Naive thymus-derived CD4-positive, alpha-beta T cell (primary cell): ENCODE measurements at regions not wholly inside any gene's neighbourhood (a gene's known extent, or its start where the extent isn't known, plus 50 kb on each side); places are given as distances from the start of the nearest gene placed in this dataset.

Source experiments
- ATAC-seq: fragments of 150-1000 bp; cut with Tn5 transposase; 2 replicates; pipeline ENCODE4 v1.10.0; 2021; ENCODE audit warnings: mild to moderate bottlenecking, moderate library complexity
- CTCF ChIA-PET: fragments of 350-600 bp; sonication (Branson Sonifier 250); formaldehyde crosslinking; loops from one replicate; lab custom pipeline; 2021; ENCODE audit warnings: antibody characterized with exemption; lab: Charles Lee
- POLR2A ChIA-PET: fragments of 350-600 bp; sonication (Branson Sonifier 250); formaldehyde crosslinking; loops from one replicate; lab custom pipeline; 2021; ENCODE audit warnings: antibody characterized with exemption, inconsistent platforms; lab: Charles Lee
- DNase-seq, 9 donors: peaks; one replicate each; pipeline versions ENCODE4 v3.0.0 to v3.0.0-alpha.2; 2020 to 2022; ENCODE audit warnings: mixed read lengths in 1 of 9
- H3K27ac ChIP-seq: one replicate; pipeline ENCODE4 v1.7.0; 2013; ENCODE audit warnings: mild to moderate bottlenecking, low read depth, low read length, moderate library complexity
- H3K27me3 ChIP-seq, 2 donors: one replicate each; pipeline ENCODE4 v1.7.0; 2013; ENCODE audit warnings: low read length in 2 of 2, mild to moderate bottlenecking in 2 of 2, moderate library complexity in 2 of 2; ENCODE audit not compliant: control insufficient read depth in 2 of 2, insufficient read depth in 2 of 2
- H3K36me3 ChIP-seq, 3 experiments: 1 replicate in 2 of 3; 2 replicates in 1 of 3; pipeline ENCODE4 v1.7.0; 2013; ENCODE audit warnings: low read length in 3 of 3, mild to moderate bottlenecking in 3 of 3, moderate library complexity in 1 of 3; ENCODE audit not compliant: insufficient read depth in 3 of 3, control insufficient read depth in 2 of 3
- H3K4me1 ChIP-seq, 2 donors: one replicate each; pipeline ENCODE4 v1.7.0; 2013; ENCODE audit warnings: low read length in 2 of 2, mild to moderate bottlenecking in 2 of 2, moderate library complexity in 1 of 2; ENCODE audit not compliant: control insufficient read depth in 2 of 2, insufficient read depth in 2 of 2
- H3K4me3 ChIP-seq: 2 replicates; pipeline ENCODE4 v1.7.0; 2013; ENCODE audit warnings: mild to moderate bottlenecking, low read length
- H3K9me3 ChIP-seq, 3 experiments: 1 replicate in 2 of 3; 2 replicates in 1 of 3; pipeline ENCODE4 v1.7.0; 2013; ENCODE audit warnings: low read length in 3 of 3; ENCODE audit not compliant: control insufficient read depth in 2 of 3
- H3K27ac Mint-ChIP-seq, 9 donors: one replicate each; pipeline ENCODE4 v1.8.0; 2020 to 2022; ENCODE audit warnings: mixed read lengths in 9 of 9, mild to moderate bottlenecking in 8 of 9, moderate library complexity in 5 of 9, inconsistent platforms in 2 of 9
- H3K27me3 Mint-ChIP-seq, 5 donors: one replicate each; pipeline ENCODE4 v1.8.0; 2021 to 2022; ENCODE audit warnings: mixed read lengths in 5 of 5, mild to moderate bottlenecking in 1 of 5
- H3K36me3 Mint-ChIP-seq, 5 donors: one replicate each; pipeline ENCODE4 v1.8.0; 2020 to 2022; ENCODE audit warnings: mixed read lengths in 5 of 5, mild to moderate bottlenecking in 3 of 5, inconsistent platforms in 1 of 5
- H3K4me1 Mint-ChIP-seq, 7 donors: one replicate each; pipeline ENCODE4 v1.8.0; 2020 to 2022; ENCODE audit warnings: mixed read lengths in 7 of 7, mild to moderate bottlenecking in 3 of 7, inconsistent platforms in 1 of 7
- H3K4me3 Mint-ChIP-seq, 10 donors: one replicate each; pipeline ENCODE4 v1.8.0; 2020 to 2022; ENCODE audit warnings: mild to moderate bottlenecking in 10 of 10, mixed read lengths in 10 of 10, moderate library complexity in 6 of 10, inconsistent platforms in 2 of 10
- H3K9me3 Mint-ChIP-seq, 11 donors: one replicate each; pipeline ENCODE4 v1.8.0; 2020 to 2022; ENCODE audit warnings: mixed read lengths in 11 of 11, mild to moderate bottlenecking in 4 of 11, inconsistent platforms in 1 of 11, moderate library complexity in 1 of 11
- intact Hi-C, 2 donors: fragments of 100-400 bp; cut with micrococcal nuclease; formaldehyde crosslinking; loops; one replicate each; pipeline ENCODE4 v1.15.1; 2023

GRCh38 chr3:127475391-127475790 lies 115.1 kb downstream of the TPRA1 start:
- no peaks in the 10 kb centered on the region for H3K36me3 Mint-ChIP-seq
- H3K36me3 ChIP-seq, result no peaks in the 10 kb centered on the region
- H3K4me1 Mint-ChIP-seq, result no peaks in the 10 kb centered on the region
- no peaks in the 10 kb centered on the region for H3K27me3 ChIP-seq
- H3K4me3 Mint-ChIP-seq, result no peak overlapping the region
- H3K27ac Mint-ChIP-seq, result no peak overlapping the region
- H3K4me3 ChIP-seq, result no peak overlapping the region
- peak in 1 of 9 donors; percentile 4 for DNase-seq
- ATAC-seq, result no peak
- CTCF ChIA-PET, result no interaction called here
- H3K27me3 Mint-ChIP-seq, result peaks cover 0 to 13% (median 10%) of the 10 kb centered on the region in 5 donors
- intact Hi-C loops, result no loop called here
- H3K27ac ChIP-seq, result no peak overlapping the region
- H3K9me3 Mint-ChIP-seq, result no peaks in the 10 kb centered on the region
- H3K9me3 ChIP-seq, result no peaks in the 10 kb centered on the region
- POLR2A ChIA-PET, result no interaction called here
- no peaks in the 10 kb centered on the region for H3K4me1 ChIP-seq

- Mint-ChIP-seq H3K27me3 (peaks cover 2 to 23% (median 10%) of the 10 kb centered on the region in 5 donors), H3K9me3 (peaks cover 0 to 2% (median 0%) of the 10 kb centered on the region in 11 donors), H3K4me3 (no peak overlapping the region), H3K4me1 (no peaks in the 10 kb centered on the region), H3K36me3 (peaks cover 0 to 3% (median 0%) of the 10 kb centered on the region in 5 donors), H3K27ac (no peak overlapping the region)
- DNase-seq, result peak in 1 of 9 donors; percentile 5
- Histone ChIP-seq H3K36me3 (no peaks in the 10 kb centered on the region), H3K27ac (no peak overlapping the region), H3K9me3 (no peaks in the 10 kb centered on the region), H3K4me3 (no peak overlapping the region), H3K27me3 (no peaks in the 10 kb centered on the region), H3K4me1 (no peaks in the 10 kb centered on the region)
- ChIA-PET CTCF (no interaction called here), POLR2A (no interaction called here)
- intact Hi-C loops, result no loop called here
- ATAC-seq, result no peak
Measured at GRCh38 chr3:127473244-127474024, 117.1 kb downstream of the TPRA1 start.

- Mint-ChIP-seq H3K9me3 (peaks cover 0 to 7% (median 2%) of the 10 kb centered on the region in 11 donors), H3K4me1 (no peaks in the 10 kb centered on the region), H3K27ac (no peak overlapping the region), H3K4me3 (no peak overlapping the region), H3K27me3 (peaks cover 6 to 32% (median 10%) of the 10 kb centered on the region in 5 donors), H3K36me3 (peaks cover 0 to 10% (median 0%) of the 10 kb centered on the region in 5 donors)
- POLR2A ChIA-PET, result no interaction called here
- no peak for ATAC-seq
- no peaks in the 10 kb centered on the region for H3K27me3 ChIP-seq
- H3K36me3 ChIP-seq, result no peaks in the 10 kb centered on the region
- H3K4me1 ChIP-seq, result no peaks in the 10 kb centered on the region
- no peak overlapping the region for H3K27ac ChIP-seq
- CTCF ChIA-PET, result no interaction called here
- no peaks in the 10 kb centered on the region for H3K9me3 ChIP-seq
- no peak overlapping the region for H3K4me3 ChIP-seq
- intact Hi-C loops, result no loop called here
- DNase-seq, result no peak
Measured at GRCh38 chr3:127472506-127472905, 118.0 kb downstream of the TPRA1 start.

GRCh38 chr3:127471142-127471541 lies 119.4 kb downstream of the TPRA1 start:
- no peak for ATAC-seq
- CTCF ChIA-PET, result no interaction called here
- intact Hi-C loops, result no loop called here

GRCh38 chr3:127469760-127470159 lies 120.8 kb downstream of the TPRA1 start:
- Mint-ChIP-seq H3K4me3 (no peak overlapping the region), H3K4me1 (no peaks in the 10 kb centered on the region), H3K27ac (no peak overlapping the region), H3K36me3 (peaks cover 0 to 10% (median 0%) of the 10 kb centered on the region in 5 donors), H3K9me3 (peaks cover 0 to 7% (median 2%) of the 10 kb centered on the region in 11 donors), H3K27me3 (peaks cover 4 to 34% (median 13%) of the 10 kb centered on the region in 5 donors)
- intact Hi-C loops, result no loop called here
- ATAC-seq, result no peak
- POLR2A ChIA-PET, result no interaction called here
- CTCF ChIA-PET, result no interaction called here
- Histone ChIP-seq H3K27ac (no peak overlapping the region), H3K9me3 (no peaks in the 10 kb centered on the region), H3K4me1 (no peaks in the 10 kb centered on the region), H3K27me3 (no peaks in the 10 kb centered on the region), H3K4me3 (no peak overlapping the region), H3K36me3 (no peaks in the 10 kb centered on the region)
- no peak for DNase-seq

More at GRCh38 chr3:127471142-127471541, 119.4 kb downstream of the TPRA1 start:
- H3K4me1 Mint-ChIP-seq, result no peaks in the 10 kb centered on the region
- Histone ChIP-seq H3K9me3 (no peaks in the 10 kb centered on the region), H3K27ac (no peak overlapping the region), H3K4me1 (no peaks in the 10 kb centered on the region), H3K27me3 (no peaks in the 10 kb centered on the region), H3K36me3 (no peaks in the 10 kb centered on the region), H3K4me3 (no peak overlapping the region)
- H3K9me3 Mint-ChIP-seq, result peaks cover 0 to 7% (median 2%) of the 10 kb centered on the region in 11 donors
- H3K27me3 Mint-ChIP-seq, result peaks cover 2 to 29% (median 10%) of the 10 kb centered on the region in 5 donors
- H3K4me3 Mint-ChIP-seq, result no peak overlapping the region
- peaks cover 0 to 10% (median 0%) of the 10 kb centered on the region in 5 donors for H3K36me3 Mint-ChIP-seq
- H3K27ac Mint-ChIP-seq, result no peak overlapping the region
- POLR2A ChIA-PET, result no interaction called here
- DNase-seq, result no peak

- intact Hi-C loops, result no loop called here
- Histone ChIP-seq H3K36me3 (no peaks in the 10 kb centered on the region), H3K27me3 (no peaks in the 10 kb centered on the region), H3K4me1 (no peaks in the 10 kb centered on the region), H3K27ac (no peak overlapping the region), H3K9me3 (no peaks in the 10 kb centered on the region), H3K4me3 (no peak overlapping the region)
- Mint-ChIP-seq H3K4me1 (no peaks in the 10 kb centered on the region), H3K36me3 (peaks cover 0 to 10% (median 0%) of the 10 kb centered on the region in 5 donors), H3K9me3 (peaks cover 0 to 7% (median 2%) of the 10 kb centered on the region in 11 donors), H3K27me3 (peaks cover 2 to 35% (median 6%) of the 10 kb centered on the region in 5 donors), H3K4me3 (no peak overlapping the region), H3K27ac (no peak overlapping the region)
- POLR2A ChIA-PET, result no interaction called here
- CTCF ChIA-PET, result no interaction called here
- DNase-seq (no peak), ATAC-seq (no peak)
Measured at GRCh38 chr3:127467391-127467790, 123.1 kb downstream of the TPRA1 start.

GRCh38 chr3:127464642-127465041 lies 125.9 kb downstream of the TPRA1 start:
- H3K4me3 ChIP-seq, result no peak overlapping the region
- H3K36me3 ChIP-seq, result no peaks in the 10 kb centered on the region
- H3K4me1 ChIP-seq, result no peaks in the 10 kb centered on the region
- Mint-ChIP-seq H3K27ac (no peak overlapping the region), H3K9me3 (peaks cover 0 to 7% (median 2%) of the 10 kb centered on the region in 11 donors), H3K4me1 (peaks cover 0 to 1% (median 0%) of the 10 kb centered on the region in 7 donors), H3K27me3 (peaks cover 2 to 55% (median 16%) of the 10 kb centered on the region in 5 donors), H3K4me3 (no peak overlapping the region), H3K36me3 (peaks cover 0 to 10% (median 0%) of the 10 kb centered on the region in 5 donors)
- intact Hi-C loops, result no loop called here
- DNase-seq (no peak), ATAC-seq (no peak)
- no peaks in the 10 kb centered on the region for H3K27me3 ChIP-seq
- H3K9me3 ChIP-seq, result no peaks in the 10 kb centered on the region
- ChIA-PET CTCF (interaction anchor here (1.3 kb wide), 1 partner anchor 941 kb away, joined by 3 read pairs; no protein-coding TSS in a partner anchor), POLR2A (no interaction called here)
- H3K27ac ChIP-seq, result no peak overlapping the region
